Medulla oblongata (tissue), 1 donor: ENCODE measurements at regions not wholly inside any gene's neighbourhood (a gene's known extent, or its start where the extent isn't known, plus 50 kb on each side); places are given as distances from the start of the nearest gene placed in this dataset.

ENCODE experiments used
- DNase-seq: peaks from one replicate; pipeline ENCODE4 v3.0.0-alpha.2; 2015; ENCODE audit errors: extremely low spot score

- no peak for DNase-seq
These were observed 504.8 kb downstream of the JRKL start for GRCh38 chr11:96894587-96894986.

GRCh38 chr11:96899971-96900370, 510.2 kb downstream of the JRKL start:
- DNase-seq = no peak

GRCh38 chr11:96905143-96905542, 515.3 kb downstream of the JRKL start:
- DNase-seq = no peak

- no peak for DNase-seq
These were observed 515.9 kb downstream of the JRKL start for GRCh38 chr11:96905663-96906062.

- no peak for DNase-seq
These were observed 516.7 kb downstream of the JRKL start for GRCh38 chr11:96906476-96906875.

- no peak for DNase-seq
These were observed 536.0 kb downstream of the JRKL start for GRCh38 chr11:96925862-96926261.

GRCh38 chr11:96940227-96940626, 550.4 kb downstream of the JRKL start:
- DNase-seq = no peak

GRCh38 chr11:96942855-96943254, 553.0 kb downstream of the JRKL start:
- DNase-seq = no peak

- no peak for DNase-seq
These were observed 554.2 kb downstream of the JRKL start for GRCh38 chr11:96943970-96944369.

GRCh38 chr11:96948066-96948465, 558.3 kb downstream of the JRKL start:
- no peak for DNase-seq

GRCh38 chr11:96949464-96949863, 559.7 kb downstream of the JRKL start:
- no peak for DNase-seq

- no peak for DNase-seq
These were observed 564.9 kb downstream of the JRKL start for GRCh38 chr11:96954587-96955242.

GRCh38 chr11:96960476-96960875, 570.7 kb downstream of the JRKL start:
- no peak for DNase-seq

- no peak for DNase-seq
These were observed 571.1 kb downstream of the JRKL start for GRCh38 chr11:96960926-96961325.

- DNase-seq = no peak
These were observed 572.1 kb downstream of the JRKL start for GRCh38 chr11:96961931-96962330.

- DNase-seq = no peak
These were observed 573.6 kb downstream of the JRKL start for GRCh38 chr11:96963375-96963774.

GRCh38 chr11:96964661-96965060, 574.8 kb downstream of the JRKL start:
- no peak for DNase-seq

GRCh38 chr11:96967616-96968015, 577.8 kb downstream of the JRKL start:
- DNase-seq = no peak

- no peak for DNase-seq
These were observed 579.4 kb downstream of the JRKL start for GRCh38 chr11:96969251-96969650.

GRCh38 chr11:96978751-96979150, 588.9 kb downstream of the JRKL start:
- no peak for DNase-seq

- no peak for DNase-seq
These were observed 596.7 kb downstream of the JRKL start for GRCh38 chr11:96986516-96986915.

- DNase-seq = no peak
These were observed 601.1 kb downstream of the JRKL start for GRCh38 chr11:96990914-96991313.

GRCh38 chr11:97000481-97000880, 610.7 kb downstream of the JRKL start:
- no peak for DNase-seq

GRCh38 chr11:97007283-97007682, 617.5 kb downstream of the JRKL start:
- DNase-seq = no peak
